ENCODE measurements at regions not wholly inside any gene's neighbourhood (a gene's known extent, or its start where the extent isn't known, plus 50 kb on each side); places are given as distances from the start of the nearest gene placed in this dataset.

GRCh38 chr9:16064771-16065170 is 511.9 kb downstream of the CCDC171 start:
- H3K9me2 ChIP-seq (ENCODE audit: insufficient read depth): no peaks in the 10 kb centered on the region
- ATAC-seq (no peak), DNase-seq (ENCODE audit: low read depth, low spot score) (no peak)
- no TSS peak for BruUV-seq (replicated peaks)
- H2AFZ ChIP-seq (ENCODE audit: low read depth, low read length, poor library complexity, severe bottlenecking): no peak overlapping the region
- H3K79me2 ChIP-seq (ENCODE audit: insufficient read depth, low read length): no peaks in the 10 kb centered on the region
- H3K9me3 ChIP-seq (ENCODE audit: control insufficient read depth in 1 of 2, insufficient read depth in 1 of 2, low read depth in 1 of 2, low read length in 2 of 2): no peaks in the 10 kb centered on the region
- no peak overlapping the region for H3K9ac ChIP-seq (ENCODE audit: low read length)
- POLR2A ChIA-PET: no interaction called here
- CTCF ChIA-PET: no interaction called here
- no peaks in the 10 kb centered on the region for H3K36me3 ChIP-seq (ENCODE audit: control insufficient read depth in 1 of 2, insufficient read depth in 2 of 2, low read length in 2 of 2)
- no peak for TF ChIP-seq EZH2phosphoT487 (IDR thresholded peaks at IDR 0.05; ENCODE audit: borderline replicate concordance)
- TF ChIP-seq MAX (IDR thresholded peaks at IDR 0.05): no peak
- TF ChIP-seq JUND (IDR thresholded peaks at IDR 0.05): no peak
- no peak for TF ChIP-seq ZBTB33 (IDR thresholded peaks at IDR 0.05; ENCODE audit: extremely low read depth, insufficient replicate concordance, low read length)
- no peak for TF ChIP-seq EZH2 (IDR thresholded peaks at IDR 0.05)
- no peak for TF ChIP-seq CBX3 (IDR thresholded peaks at IDR 0.05; ENCODE audit: low read depth)
- no peak for TF ChIP-seq SRF (IDR thresholded peaks at IDR 0.05; ENCODE audit: low read depth)
- TF ChIP-seq CTCF (IDR thresholded peaks at IDR 0.05 in 2 of 3, conservative IDR thresholded peaks at IDR 0.05 in 1 of 3; ENCODE audit: borderline replicate concordance in 1 of 3, insufficient read depth in 1 of 3, low read depth in 2 of 3, low read length in 2 of 3): no peak
- TF ChIP-seq YY1 (IDR thresholded peaks at IDR 0.05; ENCODE audit: extremely low read depth, insufficient replicate concordance, low read depth, low read length): no peak
- no peak for TF ChIP-seq ELF1 (IDR thresholded peaks at IDR 0.05; ENCODE audit: borderline replicate concordance, low read depth)
- TF ChIP-seq REST (IDR thresholded peaks at IDR 0.05; ENCODE audit: low read depth): no peak
- no peak for TF ChIP-seq SIN3A (IDR thresholded peaks at IDR 0.05; ENCODE audit: low read depth)
- no peak for TF ChIP-seq ZFX (IDR thresholded peaks at IDR 0.05)
- no peak for TF ChIP-seq ATF3 (IDR thresholded peaks at IDR 0.05)
- TF ChIP-seq EGR1 (IDR thresholded peaks at IDR 0.05; ENCODE audit: low read depth): no peak
- no peak for TF ChIP-seq SP1 (IDR thresholded peaks at IDR 0.05; ENCODE audit: low read depth)
- no peak for TF ChIP-seq FOSL1 (IDR thresholded peaks at IDR 0.05; ENCODE audit: low read depth)
- no peak overlapping the region for H3K27ac ChIP-seq (ENCODE audit: low read depth, low read length)
- no peak overlapping the region for H3K4me3 ChIP-seq (replicated peaks in 1 of 2; ENCODE audit: low read depth in 1 of 2, low read length in 2 of 2)
- H3K27me3 ChIP-seq (ENCODE audit: insufficient read depth, low read length): no peaks in the 10 kb centered on the region
- H3K4me2 ChIP-seq (ENCODE audit: low read length): no peak overlapping the region
- RAD21 ChIA-PET (ENCODE audit: low non-redundant PET in 1 of 2, low total read pairs in 2 of 2, uncharacterized antibody in 2 of 2, unreplicated experiment in 2 of 2): no interaction called here
- H3K4me1 ChIP-seq (ENCODE audit: control insufficient read depth in 1 of 2, insufficient read depth in 2 of 2, low read length in 2 of 2): peaks cover 0 to 9% of the 10 kb centered on the region in 2 experiments; a peak in 1 of 4 replicates
- intact Hi-C loops (cut with micrococcal nuclease): no loop called here
- no peaks in the 10 kb centered on the region for H4K20me1 ChIP-seq (ENCODE audit: insufficient read depth)
